ENCODE measurements at regions not wholly inside any gene's neighbourhood (a gene's known extent, or its start where the extent isn't known, plus 50 kb on each side); places are given as distances from the start of the nearest gene placed in this dataset.

GRCh38 chr11:15905366-15906104 is 450.8 kb downstream of the SOX6 start:
- no peak for DNase-seq (ENCODE audit: low read depth in 2 of 2)

GRCh38 chr11:15906481-15907035 is 449.8 kb downstream of the SOX6 start:
- no peak for DNase-seq (ENCODE audit: low read depth in 2 of 2)

GRCh38 chr11:15907806-15908205 is 448.5 kb downstream of the SOX6 start:
- DNase-seq (ENCODE audit: low read depth in 2 of 2) = no peak

GRCh38 chr11:15909937-15910598 is 446.3 kb downstream of the SOX6 start:
- no peak for DNase-seq (ENCODE audit: low read depth in 2 of 2)

GRCh38 chr11:15910761-15911160 is 445.6 kb downstream of the SOX6 start:
- DNase-seq (ENCODE audit: low read depth in 2 of 2) = no peak

DNA sequence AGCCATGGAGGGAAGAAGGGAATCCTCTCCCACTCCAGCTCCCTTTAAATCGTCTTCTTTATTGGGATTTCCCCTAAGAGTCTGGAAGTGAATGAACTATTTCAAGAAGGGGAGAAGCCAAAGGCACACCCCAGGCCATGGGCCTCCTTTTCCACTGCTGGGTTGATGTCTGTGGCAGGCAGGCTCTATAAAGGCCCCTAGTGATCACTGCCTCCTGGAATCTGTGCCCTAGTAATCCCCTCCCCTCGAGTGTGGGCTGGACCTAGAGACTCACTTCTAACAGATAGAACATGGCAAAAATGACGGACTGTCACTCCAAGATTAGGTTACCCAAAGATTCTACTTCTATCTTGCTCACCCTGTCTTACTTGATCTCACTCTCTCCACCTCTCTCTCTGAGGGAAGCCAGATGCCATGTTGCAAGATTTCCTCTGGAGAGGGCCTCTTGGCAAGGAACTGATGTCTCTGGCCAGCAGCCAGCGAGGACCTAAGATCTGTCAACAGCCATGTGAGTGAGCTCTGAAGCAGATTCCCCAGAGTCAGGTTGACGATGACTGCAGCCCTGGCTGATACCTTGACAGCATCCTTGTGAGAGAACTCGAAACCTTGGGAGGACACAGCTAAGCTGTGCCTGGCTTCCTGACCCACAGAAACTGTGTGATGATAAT is 444.8 kb downstream of the SOX6 start:
- no peak for DNase-seq (ENCODE audit: low read depth in 2 of 2)

- DNase-seq (ENCODE audit: low read depth in 2 of 2) = no peak
Observed at GRCh38 chr11:15912291-15912690, 444.1 kb downstream of the SOX6 start.

GRCh38 chr11:15912825-15913224 is 443.5 kb downstream of the SOX6 start:
- DNase-seq (ENCODE audit: low read depth in 2 of 2) = no peak

- no peak for DNase-seq (ENCODE audit: low read depth in 2 of 2)
Observed at GRCh38 chr11:15913261-15913660, 443.1 kb downstream of the SOX6 start.
